Fibroblast of the aortic adventitia (primary cell): ENCODE measurements at regions not wholly inside any gene's neighbourhood (a gene's known extent, or its start where the extent isn't known, plus 50 kb on each side); places are given as distances from the start of the nearest gene placed in this dataset.

Source experiments
- DNase-seq: peaks from one replicate; pipeline ENCODE4 v3.0.0-alpha.2; 2010; ENCODE audit warnings: low read depth
- H3K4me3 ChIP-seq: 2 replicates; pipeline ENCODE4 v1.5.1; 2011; ENCODE audit warnings: low read depth, mild to moderate bottlenecking, control low read depth, low read length, moderate library complexity
- CTCF ChIP-seq: IDR thresholded peaks from 2 replicates; pipeline ENCODE4 v1.5.1; 2011; ENCODE audit warnings: mild to moderate bottlenecking, low read length, control low read depth, inconsistent platforms; ENCODE audit not compliant: insufficient read depth

- TF ChIP-seq CTCF = no peak
- no peak overlapping the region for H3K4me3 ChIP-seq
- DNase-seq = no peak
Measured at GRCh38 chr18:34651586-34652369, 58.3 kb upstream of the DTNA start.

- H3K4me3 ChIP-seq = no peak overlapping the region
- no peak for DNase-seq
- no peak for TF ChIP-seq CTCF
Measured at GRCh38 chr18:34655131-34655530, 55.0 kb upstream of the DTNA start.

- H3K4me3 ChIP-seq = no peak overlapping the region
- DNase-seq = no peak
- no peak for TF ChIP-seq CTCF
Measured at GRCh38 chr18:34657860-34658500, 52.1 kb upstream of the DTNA start.

- no peak overlapping the region for H3K4me3 ChIP-seq
- peak; percentile 98 for DNase-seq
- no peak for TF ChIP-seq CTCF
Measured at GRCh38 chr18:34659579-34660517, 50.2 kb upstream of the DTNA start.
